Endothelial cell of umbilical vein (primary cell): ENCODE measurements at regions not wholly inside any gene's neighbourhood (a gene's known extent, or its start where the extent isn't known, plus 50 kb on each side); places are given as distances from the start of the nearest gene placed in this dataset.

Experiments used
- BruUV-seq: library from RNA; stranded (reverse); fragments of 400-500 nt; replicated peaks from 2 replicates; lab custom pipeline; 2021; lab: Mats Ljungman, UMichigan
- CTCF ChIA-PET: fragments of 300-600, 350-600 bp; sonication (Branson Sonifier 250); formaldehyde crosslinking; loops from one replicate; lab custom pipeline; 2021; ENCODE audit warnings: antibody characterized with exemption, inconsistent platforms; lab: Charles Lee
- POLR2A ChIA-PET: fragments of 300-600, 350-600 bp; sonication (Branson Sonifier 250); formaldehyde crosslinking; loops from one replicate; lab custom pipeline; 2021; ENCODE audit warnings: antibody characterized with exemption, inconsistent platforms; lab: Charles Lee
- DNase-seq: peaks from one replicate; pipeline ENCODE4 v3.0.0-alpha.2; 2011; ENCODE audit warnings: low read depth, low spot score
- FAIRE-seq: peaks from 2 replicates; lab custom pipeline; 2011; peaks lifted over from hg19 to GRCh38; lab: Jason Lieb, UNC
- H2AFZ ChIP-seq: 2 replicates; pipeline ENCODE4 v1.6.0; 2012; ENCODE audit warnings: low read depth, low read length, control low read depth, inconsistent platforms
- H3K27ac ChIP-seq: 2 replicates; pipeline ENCODE4 v1.5.1; 2011; ENCODE audit warnings: low read depth, mild to moderate bottlenecking, control low read depth, low read length, moderate library complexity; ENCODE audit not compliant: insufficient read depth
- H3K27me3 ChIP-seq, 2 experiments: 2 replicates each; pipeline versions ENCODE4 v1.6.0 to v1.6.1; 2011; ENCODE audit warnings: low read length in 2 of 2, mixed read lengths in 1 of 2; ENCODE audit not compliant: control insufficient read depth in 2 of 2, insufficient read depth in 2 of 2
- H3K36me3 ChIP-seq, 2 experiments: 2 replicates in 1 of 2; 3 replicates in 1 of 2; pipeline ENCODE4 v1.5.1; 2011; ENCODE audit warnings: low read length in 2 of 2, mild to moderate bottlenecking in 1 of 2, moderate library complexity in 1 of 2; ENCODE audit not compliant: control insufficient read depth in 2 of 2, insufficient read depth in 2 of 2; ENCODE audit errors: extremely low read depth in 1 of 2
- H3K4me1 ChIP-seq: 3 replicates; pipeline ENCODE4 v1.5.1; 2011; ENCODE audit warnings: mild to moderate bottlenecking, low read length; ENCODE audit not compliant: control insufficient read depth, insufficient read depth; ENCODE audit errors: extremely low read depth
- H3K4me2 ChIP-seq: 2 replicates; pipeline ENCODE4 v1.6.1; 2011; ENCODE audit warnings: low read length, control low read depth, mixed read lengths; ENCODE audit not compliant: insufficient read depth
- H3K4me3 ChIP-seq, 3 experiments: fragments of 200-600 bp in 1 of 3; sonication (generic), shearing (Covaris generic) in 1 of 3; replicated peaks in 1 of 3; 2 replicates each; pipeline ENCODE4 v1.5.1; 2011 to 2016; ENCODE audit warnings: control low read depth in 3 of 3, low read length in 3 of 3, mild to moderate bottlenecking in 2 of 3, inconsistent platforms in 1 of 3, low read depth in 1 of 3, moderate library complexity in 1 of 3; ENCODE audit not compliant: insufficient read depth in 1 of 3
- H3K79me2 ChIP-seq: 2 replicates; pipeline ENCODE4 v1.6.0; 2012; ENCODE audit warnings: low read length, inconsistent platforms; ENCODE audit not compliant: control insufficient read depth, insufficient read depth
- H3K9ac ChIP-seq: replicated peaks from 2 replicates; pipeline ENCODE3; 2011; ENCODE audit warnings: low read length, control low read depth; ENCODE audit not compliant: insufficient read depth; ENCODE audit errors: extremely low read depth
- H3K9me1 ChIP-seq: replicated peaks from 3 replicates; pipeline ENCODE4 v1.6.0; 2011; ENCODE audit warnings: mild to moderate bottlenecking, low read length; ENCODE audit not compliant: control insufficient read depth, insufficient read depth; ENCODE audit errors: extremely low read depth
- H3K9me3 ChIP-seq: replicated peaks from 2 replicates; pipeline ENCODE4 v1.5.1; 2012; ENCODE audit warnings: low read length, inconsistent platforms; ENCODE audit not compliant: control insufficient read depth, insufficient read depth
- H4K20me1 ChIP-seq: replicated peaks from 2 replicates; pipeline ENCODE3; 2011; ENCODE audit warnings: mild to moderate bottlenecking, low read length; ENCODE audit not compliant: control insufficient read depth, insufficient read depth; ENCODE audit errors: extremely low read depth
- CTCF ChIP-seq, 2 donors: IDR thresholded peaks; 1 replicate in 1 of 2; 2 replicates in 1 of 2; pipeline ENCODE4 v1.5.1; 2011; ENCODE audit warnings: low read length in 2 of 2, mild to moderate bottlenecking in 2 of 2, moderate library complexity in 2 of 2, control low read depth in 1 of 2, inconsistent platforms in 1 of 2, low read depth in 1 of 2; ENCODE audit not compliant: insufficient read depth in 1 of 2; ENCODE audit errors: extremely low read depth in 1 of 2
- EZH2 ChIP-seq: IDR thresholded peaks from 2 replicates; pipeline ENCODE4 v1.6.1; 2012; ENCODE audit warnings: borderline replicate concordance, low read depth, mild to moderate bottlenecking, moderate library complexity, low read length, inconsistent platforms; ENCODE audit not compliant: severe bottlenecking
- FOS ChIP-seq: IDR thresholded peaks from 2 replicates; pipeline ENCODE4 v1.6.1; 2011; ENCODE audit warnings: mild to moderate bottlenecking, low read length, moderate library complexity, borderline replicate concordance; ENCODE audit not compliant: insufficient read depth
- POLR2A ChIP-seq: IDR thresholded peaks from 2 replicates; pipeline ENCODE4 v1.6.1; 2012; ENCODE audit warnings: low read depth, mild to moderate bottlenecking, control low read depth, low read length
- dilution Hi-C: fragments of 300-500 bp; cut with MboI; formaldehyde crosslinking; loops from one replicate; pipeline ENCODE4 v1.15.0; 2019; ENCODE audit warnings: low sequenced_read_pairs; ENCODE audit not compliant: extremely low pct_ligation_motif_present
- intact Hi-C: fragments of 100-400 bp; cut with micrococcal nuclease; formaldehyde crosslinking; loops from one replicate; pipeline ENCODE4 v1.10.0; 2022

GRCh38 chr18:73381016-73381698, 513.4 kb upstream of the NETO1 start:
- no peak overlapping the region for H2AFZ ChIP-seq
- no peak for FAIRE-seq
- dilution Hi-C loops = no loop called here

More at GRCh38 chr18:73381016-73381698, 513.4 kb upstream of the NETO1 start:
- no peak overlapping the region for H3K4me2 ChIP-seq
- H3K36me3 ChIP-seq = no peaks in the 10 kb centered on the region
- H3K4me3 ChIP-seq = no peak overlapping the region
- no peaks in the 10 kb centered on the region for H3K9me3 ChIP-seq
- no peaks in the 10 kb centered on the region for H3K79me2 ChIP-seq
- DNase-seq = no peak
- ChIA-PET CTCF (no interaction called here), POLR2A (no interaction called here)
- intact Hi-C loops = no loop called here
- H3K27ac ChIP-seq = no peak overlapping the region
- H3K4me1 ChIP-seq = no peaks in the 10 kb centered on the region
- H3K9ac ChIP-seq = no peak overlapping the region
- no peaks in the 10 kb centered on the region for H4K20me1 ChIP-seq
- no peak for TF ChIP-seq FOS
- TF ChIP-seq EZH2 = no peak
- no peak for TF ChIP-seq CTCF (IDR thresholded peaks at IDR 0.05; ENCODE audit: extremely low read depth in 1 of 2, insufficient read depth in 1 of 2, low read depth in 1 of 2, low read length in 2 of 2)
- no peak for TF ChIP-seq POLR2A
- no TSS peak for BruUV-seq
- no peaks in the 10 kb centered on the region for H3K27me3 ChIP-seq
- no peaks in the 10 kb centered on the region for H3K9me1 ChIP-seq
